ENCODE measurements at regions not wholly inside any gene's neighbourhood (a gene's known extent, or its start where the extent isn't known, plus 50 kb on each side); places are given as distances from the start of the nearest gene placed in this dataset.

DNA sequence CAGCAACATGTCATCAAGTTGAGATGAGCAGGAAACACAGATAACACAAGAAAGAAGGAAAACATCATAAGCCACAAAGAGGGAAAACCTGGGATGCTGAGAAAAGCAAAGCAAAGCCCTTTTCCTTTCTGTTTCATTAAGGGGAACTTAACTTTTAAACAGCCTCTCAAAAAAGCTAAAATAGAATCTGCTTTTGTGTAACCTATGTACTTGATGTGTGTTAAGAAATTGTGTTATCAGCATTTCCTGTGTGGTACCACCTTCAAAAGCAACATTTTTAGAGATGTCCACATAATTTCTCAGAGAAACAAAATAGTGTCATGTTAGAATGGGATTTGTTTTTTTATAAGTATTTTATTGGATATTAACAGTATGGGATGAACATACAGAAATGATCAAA lies 206.2 kb downstream of the IL20RB start:
- H3K27me3 ChIP-seq, result no peaks in the 10 kb centered on the region
- no peaks in the 10 kb centered on the region for H3K4me1 ChIP-seq
- H3K4me3 ChIP-seq, result no peak overlapping the region
- DNase-seq (no peak), ATAC-seq (no peak)
- no peak overlapping the region for H3K27ac ChIP-seq
- intact Hi-C loops (cut with DNase I), result no loop called here
- H3K9me3 ChIP-seq, result no peaks in the 10 kb centered on the region
- H3K36me3 ChIP-seq, result no peaks in the 10 kb centered on the region
- TF ChIP-seq, protein P1, sequence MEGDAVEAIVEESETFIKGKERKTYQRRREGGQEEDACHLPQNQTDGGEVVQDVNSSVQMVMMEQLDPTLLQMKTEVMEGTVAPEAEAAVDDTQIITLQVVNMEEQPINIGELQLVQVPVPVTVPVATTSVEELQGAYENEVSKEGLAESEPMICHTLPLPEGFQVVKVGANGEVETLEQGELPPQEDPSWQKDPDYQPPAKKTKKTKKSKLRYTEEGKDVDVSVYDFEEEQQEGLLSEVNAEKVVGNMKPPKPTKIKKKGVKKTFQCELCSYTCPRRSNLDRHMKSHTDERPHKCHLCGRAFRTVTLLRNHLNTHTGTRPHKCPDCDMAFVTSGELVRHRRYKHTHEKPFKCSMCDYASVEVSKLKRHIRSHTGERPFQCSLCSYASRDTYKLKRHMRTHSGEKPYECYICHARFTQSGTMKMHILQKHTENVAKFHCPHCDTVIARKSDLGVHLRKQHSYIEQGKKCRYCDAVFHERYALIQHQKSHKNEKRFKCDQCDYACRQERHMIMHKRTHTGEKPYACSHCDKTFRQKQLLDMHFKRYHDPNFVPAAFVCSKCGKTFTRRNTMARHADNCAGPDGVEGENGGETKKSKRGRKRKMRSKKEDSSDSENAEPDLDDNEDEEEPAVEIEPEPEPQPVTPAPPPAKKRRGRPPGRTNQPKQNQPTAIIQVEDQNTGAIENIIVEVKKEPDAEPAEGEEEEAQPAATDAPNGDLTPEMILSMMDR (IDR thresholded peaks at IDR 0.05), result no peak

DNA sequence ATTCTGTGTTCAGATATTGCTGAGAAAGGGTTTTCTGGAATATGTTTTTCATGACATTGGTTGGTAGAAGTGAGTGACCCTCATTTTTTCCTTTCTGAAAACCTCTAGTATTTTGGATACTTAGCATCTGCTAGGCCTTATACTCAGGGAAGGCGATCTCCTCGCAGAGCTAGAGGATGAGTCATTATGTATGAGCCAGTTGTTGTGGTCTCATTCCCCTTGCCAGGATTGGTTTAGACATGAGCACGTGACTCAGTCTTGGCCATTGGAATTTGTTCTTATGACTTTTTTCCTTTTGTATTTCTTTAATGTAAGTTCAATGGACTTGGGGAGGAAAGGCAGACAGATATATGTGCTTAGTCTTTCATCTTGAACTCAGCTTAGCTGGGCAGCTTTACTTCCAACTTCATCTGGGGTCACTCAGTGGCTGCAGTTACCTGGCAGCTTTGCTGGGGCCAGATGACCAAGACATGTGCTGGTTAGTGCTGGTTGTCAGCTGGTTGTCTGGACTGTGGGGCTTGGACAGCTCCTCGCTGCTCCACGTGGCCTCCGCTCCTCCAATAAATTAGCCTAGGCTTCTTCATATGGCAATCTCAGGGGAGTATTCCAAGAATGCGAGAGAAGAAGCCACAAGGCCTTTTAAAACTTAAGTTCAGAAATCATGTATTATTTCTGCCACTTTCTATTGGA lies 207.5 kb downstream of the IL20RB start:
- Histone ChIP-seq H3K36me3 (no peaks in the 10 kb centered on the region), H3K4me1 (no peaks in the 10 kb centered on the region), H3K27ac (no peak overlapping the region), H3K27me3 (no peaks in the 10 kb centered on the region), H3K4me3 (no peak overlapping the region), H3K9me3 (no peaks in the 10 kb centered on the region)
- intact Hi-C loops (cut with DNase I), result no loop called here
- DNase-seq (no peak), ATAC-seq (no peak)
- TF ChIP-seq, protein P1 (IDR thresholded peaks at IDR 0.05), result no peak

DNA sequence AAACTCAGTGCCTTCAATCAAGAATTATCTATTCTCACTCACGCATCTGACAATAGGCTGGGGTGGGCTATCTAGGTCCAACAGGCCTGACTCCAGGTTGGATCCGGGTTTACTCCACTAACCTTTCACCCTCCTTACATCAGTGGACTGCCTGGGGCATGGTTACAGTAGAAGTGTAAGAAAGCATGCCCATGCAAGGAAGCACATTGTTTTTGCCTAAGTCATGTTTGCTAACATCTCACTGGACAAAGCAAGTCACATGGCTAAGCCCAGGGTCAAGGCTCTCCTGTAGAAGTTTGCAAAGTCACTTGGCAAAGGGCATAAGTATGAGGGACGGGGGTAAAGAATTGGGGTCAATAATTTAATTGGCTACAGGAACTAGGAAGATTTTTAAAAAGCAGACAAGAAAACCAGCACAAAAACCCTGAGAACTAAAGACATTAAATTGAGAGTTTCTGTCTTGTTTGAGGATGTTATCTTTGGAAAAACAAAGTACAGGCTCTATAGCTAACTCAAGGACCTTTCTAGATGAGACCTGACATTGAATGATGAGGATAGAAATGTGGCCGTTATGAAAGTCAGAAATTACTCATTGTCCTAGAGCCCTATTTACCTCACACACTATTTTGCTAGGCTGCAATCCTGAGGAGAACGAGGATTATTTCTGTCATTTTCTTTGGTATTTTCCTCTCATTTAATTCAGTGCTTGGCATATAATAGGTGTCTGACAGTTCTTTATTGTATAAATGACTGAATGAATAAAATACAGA lies 214.2 kb downstream of the IL20RB start:
- ATAC-seq (no peak), DNase-seq (no peak)
- TF ChIP-seq, protein P1 (IDR thresholded peaks at IDR 0.05), result no peak
- intact Hi-C loops (cut with DNase I), result no loop called here
- Histone ChIP-seq H3K4me1 (no peaks in the 10 kb centered on the region), H3K27me3 (no peaks in the 10 kb centered on the region), H3K9me3 (no peaks in the 10 kb centered on the region), H3K27ac (no peak overlapping the region), H3K4me3 (no peak overlapping the region), H3K36me3 (no peaks in the 10 kb centered on the region)

DNA sequence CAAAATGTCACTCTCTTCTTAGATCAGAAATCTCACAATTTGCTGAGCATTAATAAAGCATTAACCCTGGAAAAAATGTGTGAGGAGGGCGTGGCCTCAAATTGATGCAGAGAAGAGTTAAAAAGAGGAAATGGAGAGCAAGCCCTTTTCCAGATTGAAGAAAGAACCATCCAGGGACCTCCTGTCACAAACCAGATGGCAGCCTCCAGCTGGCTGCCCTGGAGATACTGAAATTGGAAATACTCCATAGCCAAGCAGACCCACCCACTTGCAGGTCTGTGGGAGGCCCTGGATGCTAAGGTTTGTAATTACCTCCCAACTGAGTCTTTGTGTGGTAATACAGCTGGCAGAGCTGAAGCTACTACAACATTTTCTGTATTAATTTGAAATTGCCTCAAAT lies 214.9 kb downstream of the IL20RB start:
- TF ChIP-seq, protein P1 (IDR thresholded peaks at IDR 0.05), result no peak
- H3K4me3 ChIP-seq, result no peak overlapping the region
- H3K36me3 ChIP-seq, result no peaks in the 10 kb centered on the region
- no peaks in the 10 kb centered on the region for H3K27me3 ChIP-seq
- H3K4me1 ChIP-seq, result no peaks in the 10 kb centered on the region
- H3K9me3 ChIP-seq, result no peaks in the 10 kb centered on the region
- H3K27ac ChIP-seq, result no peak overlapping the region
- intact Hi-C loops (cut with DNase I), result no loop called here
- no peak for DNase-seq
- ATAC-seq, result no peak

DNA sequence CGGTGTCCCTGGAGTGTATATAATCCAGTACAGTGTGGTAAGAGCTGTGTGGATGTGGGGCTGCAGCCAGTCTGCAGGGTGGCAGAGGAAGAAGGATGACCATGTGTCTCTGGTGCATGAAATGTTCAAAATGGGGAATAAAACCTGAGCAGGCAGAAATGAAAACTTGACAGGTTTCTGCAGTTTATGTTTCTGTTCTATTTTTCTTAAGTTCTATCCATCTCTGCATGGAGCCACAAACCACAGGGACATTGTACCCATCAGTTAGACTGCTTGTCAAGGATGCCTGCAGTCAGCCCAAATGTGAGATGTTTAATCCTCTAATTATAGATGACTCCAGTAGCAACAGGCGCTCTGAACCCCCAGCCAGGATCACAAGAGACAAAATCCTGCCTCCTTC lies 216.7 kb downstream of the IL20RB start:
- Histone ChIP-seq H3K36me3 (no peaks in the 10 kb centered on the region), H3K27me3 (no peaks in the 10 kb centered on the region), H3K4me1 (no peaks in the 10 kb centered on the region), H3K4me3 (no peak overlapping the region), H3K27ac (no peak overlapping the region), H3K9me3 (no peaks in the 10 kb centered on the region)
- TF ChIP-seq, protein P1 (IDR thresholded peaks at IDR 0.05), result no peak
- ATAC-seq, result no peak
- DNase-seq, result no peak
- intact Hi-C loops (cut with DNase I), result no loop called here
